K562 (cell line): ENCODE measurements at regions not wholly inside any gene's neighbourhood (a gene's known extent, or its start where the extent isn't known, plus 50 kb on each side); places are given as distances from the start of the nearest gene placed in this dataset.

Source experiments
- ATAC-seq: fragments of 200-7000 bp; cut with Tn5 transposase; 3 replicates; pipeline ENCODE4 v1.9.1; 2020; ENCODE audit warnings: moderate library complexity
- BruUV-seq: library from RNA; stranded (reverse); fragments of 400-500 nt; replicated peaks from 2 replicates; lab custom pipeline; 2021; lab: Mats Ljungman, UMichigan
- CTCF ChIA-PET: fragments of 300-600 bp; formaldehyde crosslinking; extraction: SDS; loops from one replicate; lab custom pipeline; 2021; ENCODE audit warnings: low intra/inter-chr PET ratio; lab: Yijun Ruan, JAX
- POLR2A ChIA-PET: fragments of 300-600, 350-650 bp; sonication (Branson Sonifier 250); formaldehyde crosslinking; extraction: SDS; loops from one replicate; lab custom pipeline; 2021; ENCODE audit warnings: antibody characterized with exemption, inconsistent platforms; lab: Yijun Ruan, JAX
- DNase-seq, 4 experiments: peaks; one replicate each; pipeline versions ENCODE4 v3.0.0 to v3.0.0-alpha.2; 2011 to 2018; ENCODE audit warnings: low spot score in 3 of 4, mixed read lengths in 3 of 4; ENCODE audit errors: extremely low read depth in 1 of 4
- FAIRE-seq: peaks from 2 replicates; lab custom pipeline; 2011; peaks lifted over from hg19 to GRCh38; lab: Jason Lieb, UNC
- H2AFZ ChIP-seq: 2 replicates; pipeline ENCODE4 v1.6.0; 2011; ENCODE audit warnings: low read depth, low read length, control low read depth, inconsistent platforms
- H3K27ac ChIP-seq: fragments of 200-600 bp; 3 replicates; pipeline ENCODE4 v1.8.0; 2011; ENCODE audit warnings: low read depth, mild to moderate bottlenecking, control low read depth, inconsistent platforms, low read length, moderate library complexity, mixed read lengths; ENCODE audit errors: extremely low read depth
- H3K27me3 ChIP-seq, 2 experiments: fragments of 300-600 bp in 1 of 2; 2 replicates in 1 of 2; 3 replicates in 1 of 2; pipeline versions ENCODE4 v1.6.0 to v1.8.0; 2011; ENCODE audit warnings: inconsistent platforms in 2 of 2, low read length in 2 of 2, mild to moderate bottlenecking in 1 of 2, mixed read lengths in 1 of 2, moderate library complexity in 1 of 2; ENCODE audit not compliant: control insufficient read depth in 2 of 2, insufficient read depth in 2 of 2
- H3K36me3 ChIP-seq: fragments of 300-600 bp; 3 replicates; pipeline ENCODE4 v1.8.0; 2011; ENCODE audit warnings: mild to moderate bottlenecking, low read length, inconsistent platforms; ENCODE audit not compliant: control insufficient read depth, insufficient read depth
- H3K4me1 ChIP-seq, 2 experiments: fragments of 200-600 bp in 1 of 2; replicated peaks in 1 of 2; 2 replicates in 1 of 2; 3 replicates in 1 of 2; pipeline versions ENCODE4 v1.5.1 to v1.8.0; 2011; ENCODE audit warnings: inconsistent platforms in 2 of 2, low read length in 2 of 2, mild to moderate bottlenecking in 1 of 2, mixed read lengths in 1 of 2, moderate library complexity in 1 of 2; ENCODE audit not compliant: control insufficient read depth in 2 of 2, insufficient read depth in 2 of 2
- H3K4me2 ChIP-seq: 2 replicates; pipeline ENCODE4 v1.6.1; 2011; ENCODE audit warnings: low read length, control low read depth, inconsistent platforms, mixed read lengths; ENCODE audit not compliant: insufficient read depth
- H3K4me3 ChIP-seq: fragments of 200-600 bp; sonication (generic), shearing (Covaris generic); 2 replicates; pipeline ENCODE4 v1.5.1; 2016; ENCODE audit warnings: control low read depth, inconsistent platforms
- H3K79me2 ChIP-seq: fragments of 200-600 bp; 3 replicates; pipeline ENCODE4 v1.8.0; 2011; ENCODE audit warnings: low read length, inconsistent platforms; ENCODE audit not compliant: control insufficient read depth, insufficient read depth
- H3K9ac ChIP-seq, 2 experiments: 2 replicates each; pipeline versions ENCODE4 v1.6.0 to v1.6.1; 2011; ENCODE audit warnings: low read depth in 2 of 2, low read length in 2 of 2, control low read depth in 1 of 2, inconsistent platforms in 1 of 2, mild to moderate bottlenecking in 1 of 2, mixed read lengths in 1 of 2; ENCODE audit not compliant: insufficient read depth in 1 of 2
- H3K9me1 ChIP-seq: one replicate; pipeline ENCODE4 v1.6.0; 2011; ENCODE audit warnings: inconsistent platforms, mild to moderate bottlenecking, low read length, moderate library complexity; ENCODE audit not compliant: control insufficient read depth, insufficient read depth
- H3K9me3 ChIP-seq: replicated peaks from 2 replicates; pipeline ENCODE4 v1.5.1; 2011; ENCODE audit warnings: low read depth, low read length, inconsistent platforms; ENCODE audit not compliant: control insufficient read depth, insufficient read depth
- H4K20me1 ChIP-seq: replicated peaks from 2 replicates; pipeline ENCODE4 v1.6.1; 2011; ENCODE audit warnings: low read length, inconsistent platforms, mixed read lengths; ENCODE audit not compliant: control insufficient read depth, insufficient read depth
- ETV6 ChIP-seq, 3 experiments: fragments of 150-350 bp in 1 of 3; sonication (generic) in 1 of 3; formaldehyde crosslinking in 1 of 3; IDR thresholded peaks; 2 replicates each; pipeline versions ENCODE4 v1.6.1 to v1.8.0; 2014 to 2022; ENCODE audit warnings: borderline replicate concordance in 2 of 3, low read depth in 2 of 3, antibody characterized with exemption in 1 of 3, low read length in 1 of 3, mild to moderate bottlenecking in 1 of 3, missing genetic modification reagents in 1 of 3
- FOXJ2 ChIP-seq: fragments of 200-800 bp; sonication (Bioruptor generic); IDR thresholded peaks from 2 replicates; pipeline ENCODE4 v1.6.1; 2016; ENCODE audit warnings: missing genetic modification characterization, missing compliant biosample characterization
- HMGN3 ChIP-seq: IDR thresholded peaks from 2 replicates; pipeline ENCODE4 v1.6.1; 2011; ENCODE audit warnings: borderline replicate concordance, low read depth, mild to moderate bottlenecking, mixed read lengths, low read length; ENCODE audit not compliant: insufficient read length; ENCODE audit errors: extremely low read depth
- KAT2B ChIP-seq: IDR thresholded peaks from one replicate; pipeline ENCODE4 v1.6.1; 2012; ENCODE audit warnings: low read depth, mild to moderate bottlenecking, control low read depth, inconsistent platforms, low read length, moderate library complexity
- MCM2 ChIP-seq: fragments of 450-650 bp; IDR thresholded peaks from 2 replicates; pipeline ENCODE4 v1.6.1; 2017; ENCODE audit warnings: low read depth, mild to moderate bottlenecking
- UBTF ChIP-seq, 2 experiments: IDR thresholded peaks; 2 replicates each; pipeline ENCODE4 v1.6.1; 2012; ENCODE audit warnings: improper control_type of control experiment in 2 of 2, low read depth in 2 of 2, low read length in 2 of 2, borderline replicate concordance in 1 of 2
- WGBS: fragments of 100-300 bp; shearing (Covaris generic); methylation state at CpG from one replicate; pipeline ENCODE4 v1.1.6; 2016; ENCODE audit warnings: low coverage, mixed read lengths; ENCODE audit not compliant: insufficient coverage; ENCODE audit errors: missing lambda C conversion rate; 5-methylcytosine and 5-hydroxymethylcytosine counted together
- in situ Hi-C: fragments of 300-500 bp; cut with MboI; formaldehyde crosslinking; loops from 4 replicates; pipeline ENCODE4 v1.15.0; 2018; ENCODE audit warnings: inconsistent platforms, mixed read lengths
- intact Hi-C: fragments of 100-400 bp; cut with micrococcal nuclease; formaldehyde crosslinking; loops from 2 replicates; pipeline ENCODE4 v1.14.2; 2022
- TF ChIP-seq, protein P1 (sequence below): fragments of 250-450 bp; sonication (Bioruptor Pico); IDR thresholded peaks from 2 replicates; pipeline ENCODE4 v1.4.0; 2020; ENCODE audit warnings: borderline replicate concordance

DNA sequence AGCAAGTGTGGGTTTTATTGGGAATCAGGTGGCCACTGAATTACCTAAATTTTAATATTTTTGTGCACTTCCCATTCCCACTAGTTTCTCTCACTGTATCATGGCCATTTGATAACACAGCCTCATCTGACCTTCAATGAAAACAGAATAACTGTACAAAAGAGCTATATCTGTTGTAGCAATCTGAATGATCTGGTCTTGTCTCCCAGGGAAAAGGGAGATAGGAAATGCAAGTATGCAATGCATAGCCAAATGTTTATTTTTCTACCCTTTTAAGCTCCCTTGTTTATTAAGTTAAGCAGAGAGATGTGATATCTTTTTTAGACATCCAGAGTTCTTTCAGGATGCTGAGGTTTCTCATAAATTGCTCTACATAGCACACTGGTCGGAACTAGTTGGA is 288.3 kb upstream of the CLINT1 start:
- no peak overlapping the region for H3K9ac ChIP-seq
- 0% methylated on average over 1 of the region's 1 CpG for WGBS
- no peak overlapping the region for H3K4me3 ChIP-seq
- no peak for FAIRE-seq
- intact Hi-C loops: no loop called here
- no peaks in the 10 kb centered on the region for H3K4me1 ChIP-seq
- H3K79me2 ChIP-seq: no peaks in the 10 kb centered on the region
- no peak overlapping the region for H3K4me2 ChIP-seq
- in situ Hi-C loops: no loop called here
- CTCF ChIA-PET: no interaction called here
- H2AFZ ChIP-seq: no peak overlapping the region
- POLR2A ChIA-PET: interaction anchor here (0.7 to 0.9 kb wide), 2 partner anchors 286 to 832 kb away, joined by 3 read pairs; no protein-coding TSS in a partner anchor
- H3K36me3 ChIP-seq: no peaks in the 10 kb centered on the region
- no TSS peak for BruUV-seq
- no peak overlapping the region for H3K27ac ChIP-seq
- TF ChIP-seq, protein P1, sequence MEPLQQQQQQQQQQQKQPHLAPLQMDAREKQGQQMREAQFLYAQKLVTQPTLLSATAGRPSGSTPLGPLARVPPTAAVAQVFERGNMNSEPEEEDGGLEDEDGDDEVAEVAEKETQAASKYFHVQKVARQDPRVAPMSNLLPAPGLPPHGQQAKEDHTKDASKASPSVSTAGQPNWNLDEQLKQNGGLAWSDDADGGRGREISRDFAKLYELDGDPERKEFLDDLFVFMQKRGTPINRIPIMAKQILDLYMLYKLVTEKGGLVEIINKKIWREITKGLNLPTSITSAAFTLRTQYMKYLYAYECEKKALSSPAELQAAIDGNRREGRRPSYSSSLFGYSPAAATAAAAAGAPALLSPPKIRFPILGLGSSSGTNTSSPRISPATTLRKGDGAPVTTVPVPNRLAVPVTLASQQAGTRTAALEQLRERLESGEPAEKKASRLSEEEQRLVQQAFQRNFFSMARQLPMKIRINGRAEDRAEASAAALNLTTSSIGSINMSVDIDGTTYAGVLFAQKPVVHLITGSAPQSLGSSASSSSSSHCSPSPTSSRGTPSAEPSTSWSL (CRISPR knock-in tag): no peak
- TF ChIP-seq MCM2 (no peak), FOXJ2 (tag) (no peak), UBTF (IDR thresholded peaks at IDR 0.05; ENCODE audit: borderline replicate concordance in 1 of 2, low read depth in 2 of 2, low read length in 2 of 2) (no peak), KAT2B (no peak), ETV6 (IDR thresholded peaks at IDR 0.05; ENCODE audit: borderline replicate concordance in 1 of 2, low read depth in 2 of 2, low read length in 1 of 2) (no peak), ETV6 (CRISPR knock-in tag; IDR thresholded peaks at IDR 0.05; ENCODE audit: borderline replicate concordance) (no peak), HMGN3 (no peak)
- ATAC-seq: no peak
- H4K20me1 ChIP-seq: no peaks in the 10 kb centered on the region
- H3K27me3 ChIP-seq: no peaks in the 10 kb centered on the region
- no peaks in the 10 kb centered on the region for H3K9me3 ChIP-seq
- DNase-seq: no peak
- no peaks in the 10 kb centered on the region for H3K9me1 ChIP-seq
